PFSK-1 (cell line): ENCODE measurements at regions not wholly inside any gene's neighbourhood (a gene's known extent, or its start where the extent isn't known, plus 50 kb on each side); places are given as distances from the start of the nearest gene placed in this dataset.

Source experiments
- FOXP2 ChIP-seq: optimal IDR thresholded peaks from 2 replicates; pipeline ENCODE3; 2011; ENCODE audit warnings: borderline replicate concordance, control low read depth, inconsistent platforms; ENCODE audit not compliant: insufficient read depth; ENCODE audit errors: extremely low read length, extremely low read depth
- POLR2AphosphoS5 ChIP-seq: IDR thresholded peaks from 2 replicates; pipeline ENCODE4 v1.6.1; 2012; ENCODE audit warnings: low read depth, mild to moderate bottlenecking, control low read depth, low read length, moderate library complexity
- SIN3A ChIP-seq: IDR thresholded peaks from 2 replicates; pipeline ENCODE4 v1.6.1; 2012; ENCODE audit warnings: mild to moderate bottlenecking, low read length, moderate library complexity, borderline replicate concordance; ENCODE audit not compliant: insufficient read depth
- TAF1 ChIP-seq: IDR thresholded peaks from 2 replicates; pipeline ENCODE4 v1.6.1; 2012; ENCODE audit warnings: low read length, control low read depth, borderline replicate concordance; ENCODE audit not compliant: insufficient read depth
- TF ChIP-seq, protein P1 (sequence below), 2 experiments: IDR thresholded peaks; 2 replicates each; pipeline versions ENCODE4 v1.6.1 to v1.8.0; 2011 to 2012; ENCODE audit warnings: low read depth in 2 of 2, low read length in 2 of 2, control low read depth in 1 of 2, inconsistent platforms in 1 of 2, mild to moderate bottlenecking in 1 of 2, moderate library complexity in 1 of 2; ENCODE audit not compliant: insufficient read depth in 1 of 2

- TF ChIP-seq SIN3A (no peak), POLR2AphosphoS5 (no peak), FOXP2 (no peak), TAF1 (no peak)
- TF ChIP-seq, protein P1, sequence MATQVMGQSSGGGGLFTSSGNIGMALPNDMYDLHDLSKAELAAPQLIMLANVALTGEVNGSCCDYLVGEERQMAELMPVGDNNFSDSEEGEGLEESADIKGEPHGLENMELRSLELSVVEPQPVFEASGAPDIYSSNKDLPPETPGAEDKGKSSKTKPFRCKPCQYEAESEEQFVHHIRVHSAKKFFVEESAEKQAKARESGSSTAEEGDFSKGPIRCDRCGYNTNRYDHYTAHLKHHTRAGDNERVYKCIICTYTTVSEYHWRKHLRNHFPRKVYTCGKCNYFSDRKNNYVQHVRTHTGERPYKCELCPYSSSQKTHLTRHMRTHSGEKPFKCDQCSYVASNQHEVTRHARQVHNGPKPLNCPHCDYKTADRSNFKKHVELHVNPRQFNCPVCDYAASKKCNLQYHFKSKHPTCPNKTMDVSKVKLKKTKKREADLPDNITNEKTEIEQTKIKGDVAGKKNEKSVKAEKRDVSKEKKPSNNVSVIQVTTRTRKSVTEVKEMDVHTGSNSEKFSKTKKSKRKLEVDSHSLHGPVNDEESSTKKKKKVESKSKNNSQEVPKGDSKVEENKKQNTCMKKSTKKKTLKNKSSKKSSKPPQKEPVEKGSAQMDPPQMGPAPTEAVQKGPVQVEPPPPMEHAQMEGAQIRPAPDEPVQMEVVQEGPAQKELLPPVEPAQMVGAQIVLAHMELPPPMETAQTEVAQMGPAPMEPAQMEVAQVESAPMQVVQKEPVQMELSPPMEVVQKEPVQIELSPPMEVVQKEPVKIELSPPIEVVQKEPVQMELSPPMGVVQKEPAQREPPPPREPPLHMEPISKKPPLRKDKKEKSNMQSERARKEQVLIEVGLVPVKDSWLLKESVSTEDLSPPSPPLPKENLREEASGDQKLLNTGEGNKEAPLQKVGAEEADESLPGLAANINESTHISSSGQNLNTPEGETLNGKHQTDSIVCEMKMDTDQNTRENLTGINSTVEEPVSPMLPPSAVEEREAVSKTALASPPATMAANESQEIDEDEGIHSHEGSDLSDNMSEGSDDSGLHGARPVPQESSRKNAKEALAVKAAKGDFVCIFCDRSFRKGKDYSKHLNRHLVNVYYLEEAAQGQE (IDR thresholded peaks at IDR 0.05; ENCODE audit: insufficient read depth in 1 of 2, low read depth in 2 of 2, low read length in 2 of 2) = no peak
Observed at GRCh38 chr4:153064571-153064970, 128.4 kb downstream of the FHDC1 start.
